Skeletal muscle tissue (tissue), 3 donors: ENCODE measurements at regions not wholly inside any gene's neighbourhood (a gene's known extent, or its start where the extent isn't known, plus 50 kb on each side); places are given as distances from the start of the nearest gene placed in this dataset.

Experiments
- H3K27ac ChIP-seq: one replicate; pipeline ENCODE4 v1.7.0; 2013; ENCODE audit warnings: mild to moderate bottlenecking, low read depth, low read length, inconsistent platforms
- H3K27me3 ChIP-seq, 3 donors: one replicate each; pipeline ENCODE4 v1.7.0; 2013; ENCODE audit warnings: low read length in 3 of 3; ENCODE audit not compliant: control insufficient read depth in 3 of 3, insufficient read depth in 3 of 3
- H3K36me3 ChIP-seq, 3 donors: one replicate each; pipeline ENCODE4 v1.7.0; 2013; ENCODE audit warnings: low read length in 3 of 3; ENCODE audit not compliant: control insufficient read depth in 3 of 3, insufficient read depth in 3 of 3
- H3K4me1 ChIP-seq, 3 donors: one replicate each; pipeline ENCODE4 v1.7.0; 2013; ENCODE audit warnings: low read length in 3 of 3, mild to moderate bottlenecking in 3 of 3; ENCODE audit not compliant: control insufficient read depth in 3 of 3, insufficient read depth in 3 of 3
- H3K4me3 ChIP-seq, 3 donors: one replicate each; pipeline ENCODE4 v1.7.0; 2013; ENCODE audit warnings: low read length in 3 of 3
- H3K9ac ChIP-seq, 3 donors: one replicate each; pipeline ENCODE4 v1.7.0; 2013; ENCODE audit warnings: low read length in 3 of 3, mild to moderate bottlenecking in 3 of 3, moderate library complexity in 2 of 3, low read depth in 1 of 3
- H3K9me3 ChIP-seq, 3 donors: one replicate each; pipeline ENCODE4 v1.7.0; 2013; ENCODE audit warnings: low read length in 3 of 3; ENCODE audit not compliant: control insufficient read depth in 3 of 3
- donor health status: Osteomylitis.

GRCh38 chr1:106181866-106182265, 874.6 kb upstream of the PRMT6 start:
- no peaks in the 10 kb centered on the region for H3K9me3 ChIP-seq
- H3K9ac ChIP-seq = no peak overlapping the region
- H3K27me3 ChIP-seq = no peaks in the 10 kb centered on the region
- H3K27ac ChIP-seq = no peak overlapping the region
- no peaks in the 10 kb centered on the region for H3K4me1 ChIP-seq
- no peak overlapping the region for H3K4me3 ChIP-seq
- H3K36me3 ChIP-seq = no peaks in the 10 kb centered on the region

DNA sequence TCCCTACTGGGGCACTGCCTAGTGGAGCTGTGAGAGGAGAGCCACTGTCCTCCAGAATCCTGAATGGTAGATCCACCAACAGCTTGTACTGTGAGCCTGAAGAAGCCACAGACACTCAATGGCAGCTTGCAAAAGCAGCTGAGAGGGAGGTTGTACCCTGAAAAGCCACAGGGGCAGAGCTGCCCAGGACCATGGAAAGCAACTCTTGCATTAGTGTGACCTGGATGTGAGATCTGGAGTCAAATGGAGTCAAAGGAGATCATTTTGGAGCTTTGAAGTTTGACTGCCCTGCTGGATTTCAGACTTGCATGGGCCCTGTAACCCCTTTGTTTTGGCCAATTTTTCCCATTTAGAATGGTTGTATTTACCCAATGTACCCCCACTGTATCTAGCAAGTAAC, 871.4 kb upstream of the PRMT6 start:
- peaks cover 0 to 3% (median 0%) of the 10 kb centered on the region in 3 donors for H3K9me3 ChIP-seq
- no peaks in the 10 kb centered on the region for H3K36me3 ChIP-seq
- no peak overlapping the region for H3K9ac ChIP-seq
- no peaks in the 10 kb centered on the region for H3K4me1 ChIP-seq
- H3K27ac ChIP-seq = no peak overlapping the region
- no peak overlapping the region for H3K4me3 ChIP-seq
- no peaks in the 10 kb centered on the region for H3K27me3 ChIP-seq

- H3K36me3 ChIP-seq = no peaks in the 10 kb centered on the region
- peaks cover 0 to 5% (median 2%) of the 10 kb centered on the region in 3 donors for H3K9me3 ChIP-seq
- no peaks in the 10 kb centered on the region for H3K27me3 ChIP-seq
- no peak overlapping the region for H3K9ac ChIP-seq
- H3K4me1 ChIP-seq = no peaks in the 10 kb centered on the region
- H3K4me3 ChIP-seq = no peak overlapping the region
- no peak overlapping the region for H3K27ac ChIP-seq
Observed at GRCh38 chr1:106189780-106190179, 866.7 kb upstream of the PRMT6 start.

DNA sequence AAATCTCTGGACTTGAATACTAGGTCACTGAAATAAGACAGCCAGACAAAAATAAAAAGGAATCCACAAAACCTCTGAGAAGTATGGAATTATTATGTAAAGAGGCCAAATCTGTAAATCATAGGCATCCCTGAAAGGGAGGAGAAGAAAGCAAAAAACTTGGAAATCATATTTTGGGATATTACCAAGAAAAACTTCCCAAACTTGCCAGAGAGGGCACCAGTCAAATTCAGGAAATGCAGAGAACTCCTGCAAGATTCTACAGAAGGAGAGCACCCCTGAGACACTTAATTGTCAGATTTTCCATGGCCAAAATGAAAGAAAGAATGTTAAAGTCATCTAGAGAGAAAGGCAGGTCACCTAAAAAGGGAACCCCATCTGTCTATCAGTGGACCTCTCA, 862.3 kb upstream of the PRMT6 start:
- Histone ChIP-seq H3K9ac (no peak overlapping the region), H3K9me3 (peaks cover 0 to 5% (median 2%) of the 10 kb centered on the region in 3 donors), H3K36me3 (no peaks in the 10 kb centered on the region), H3K4me3 (no peak overlapping the region), H3K4me1 (no peaks in the 10 kb centered on the region), H3K27me3 (no peaks in the 10 kb centered on the region), H3K27ac (no peak overlapping the region)

DNA sequence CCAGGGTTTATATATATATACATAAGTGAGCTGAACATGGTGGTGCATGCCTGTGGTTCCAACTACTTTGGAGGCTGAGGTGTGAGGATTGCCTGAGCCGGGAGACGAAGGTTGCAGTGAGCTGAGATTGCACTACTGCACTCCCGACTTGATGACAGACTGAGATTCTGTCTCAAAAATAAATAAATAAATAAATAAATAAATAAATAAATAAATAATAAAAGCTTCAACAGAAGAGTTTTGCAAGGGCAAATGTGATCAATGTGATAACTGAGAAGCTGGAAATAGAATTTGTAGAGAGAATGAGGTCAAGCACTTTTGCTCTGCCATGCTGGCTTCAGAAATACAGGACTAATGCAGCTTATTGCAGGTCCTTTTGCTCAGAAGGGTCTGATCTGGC, 855.8 kb upstream of the PRMT6 start:
- Histone ChIP-seq H3K4me3 (no peak overlapping the region), H3K9ac (no peak overlapping the region), H3K36me3 (no peaks in the 10 kb centered on the region), H3K4me1 (no peaks in the 10 kb centered on the region), H3K27ac (no peak overlapping the region), H3K27me3 (no peaks in the 10 kb centered on the region), H3K9me3 (peaks cover 0 to 5% (median 0%) of the 10 kb centered on the region in 3 donors)

DNA sequence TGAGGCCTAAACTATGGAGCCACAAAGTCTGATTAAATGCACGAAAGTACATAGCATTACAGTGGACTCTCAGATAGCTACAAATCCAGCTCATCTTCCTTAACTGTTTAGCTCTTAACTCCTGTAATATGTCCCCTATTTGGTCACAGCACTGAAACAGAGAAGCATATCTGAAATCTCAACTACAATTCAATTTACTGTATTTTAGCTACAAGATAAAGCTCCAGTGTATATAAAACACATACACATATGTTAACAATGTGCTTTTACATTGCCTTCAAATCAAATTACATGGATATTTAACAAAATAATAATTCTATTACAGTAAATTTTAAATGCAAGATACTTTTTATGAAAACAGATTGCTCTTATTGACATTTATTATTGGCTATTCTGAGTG, 849.3 kb upstream of the PRMT6 start:
- no peak overlapping the region for H3K27ac ChIP-seq
- H3K4me1 ChIP-seq = no peaks in the 10 kb centered on the region
- H3K36me3 ChIP-seq = no peaks in the 10 kb centered on the region
- no peak overlapping the region for H3K9ac ChIP-seq
- no peak overlapping the region for H3K4me3 ChIP-seq
- no peaks in the 10 kb centered on the region for H3K9me3 ChIP-seq
- H3K27me3 ChIP-seq = no peaks in the 10 kb centered on the region

DNA sequence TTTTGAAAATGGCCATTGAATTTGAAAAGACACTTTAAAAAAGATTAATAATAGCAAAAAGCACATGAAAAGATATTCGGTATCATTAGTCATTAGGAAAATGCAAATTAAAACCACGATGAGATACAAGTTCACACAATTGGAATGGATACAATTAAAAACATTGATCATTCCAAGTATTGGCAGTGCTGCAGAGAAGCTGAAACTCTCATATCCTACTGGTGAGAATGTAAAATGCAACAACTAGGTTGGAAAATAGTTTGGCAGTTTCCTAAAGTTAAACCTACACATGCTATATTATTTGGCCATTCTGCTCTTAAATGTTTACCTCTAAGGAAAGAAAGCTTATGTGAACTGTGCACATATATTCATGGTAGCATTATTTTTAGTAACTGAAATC, 838.7 kb upstream of the PRMT6 start:
- no peak overlapping the region for H3K27ac ChIP-seq
- H3K27me3 ChIP-seq = no peaks in the 10 kb centered on the region
- no peaks in the 10 kb centered on the region for H3K36me3 ChIP-seq
- no peaks in the 10 kb centered on the region for H3K4me1 ChIP-seq
- no peak overlapping the region for H3K9ac ChIP-seq
- H3K9me3 ChIP-seq = no peaks in the 10 kb centered on the region
- H3K4me3 ChIP-seq = no peak overlapping the region

DNA sequence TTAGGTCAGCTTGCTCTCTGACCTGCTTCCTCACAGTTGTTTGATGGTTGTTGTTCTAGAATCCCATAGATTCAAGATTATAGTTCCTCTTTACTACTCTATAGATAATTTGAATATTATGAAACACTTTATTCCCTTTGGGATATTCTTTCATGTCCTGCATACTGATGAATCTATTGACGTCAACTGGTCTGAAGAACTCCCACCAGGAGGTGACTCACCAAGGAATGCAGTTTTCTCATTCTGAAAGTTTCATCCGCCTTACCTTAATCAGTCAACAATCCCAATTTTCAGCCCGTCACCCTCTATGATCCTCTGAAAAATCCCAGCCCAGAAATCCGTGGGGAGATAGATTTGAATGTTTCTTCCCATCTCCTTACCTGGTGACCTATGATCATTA, 834.1 kb upstream of the PRMT6 start:
- Histone ChIP-seq H3K27me3 (no peaks in the 10 kb centered on the region), H3K9ac (no peak overlapping the region), H3K27ac (no peak overlapping the region), H3K4me1 (no peaks in the 10 kb centered on the region), H3K4me3 (no peak overlapping the region), H3K9me3 (no peaks in the 10 kb centered on the region), H3K36me3 (no peaks in the 10 kb centered on the region)

GRCh38 chr1:106223213-106223612, 833.3 kb upstream of the PRMT6 start:
- Histone ChIP-seq H3K27me3 (no peaks in the 10 kb centered on the region), H3K27ac (no peak overlapping the region), H3K9ac (no peak overlapping the region), H3K36me3 (no peaks in the 10 kb centered on the region), H3K4me1 (no peaks in the 10 kb centered on the region), H3K4me3 (no peak overlapping the region), H3K9me3 (no peaks in the 10 kb centered on the region)

DNA sequence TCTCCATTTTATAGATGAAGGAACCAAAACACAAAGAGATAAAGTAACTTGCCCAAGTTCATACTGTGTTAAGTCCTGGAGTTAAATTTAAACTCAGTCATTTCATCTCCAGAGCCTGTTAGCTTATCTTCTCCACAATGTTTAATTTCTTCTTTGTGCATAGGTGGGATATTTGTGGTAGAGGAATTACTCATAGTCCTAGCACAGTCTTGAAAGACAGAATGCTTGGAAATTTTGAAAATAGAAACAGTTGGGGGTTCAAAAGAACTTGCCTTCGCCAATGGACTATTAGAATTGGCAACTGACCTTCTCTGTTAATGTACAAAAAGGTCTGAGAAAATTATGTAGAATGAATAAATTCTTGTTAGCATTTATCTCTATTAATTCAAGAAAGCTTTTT, 832.0 kb upstream of the PRMT6 start:
- Histone ChIP-seq H3K27me3 (no peaks in the 10 kb centered on the region), H3K9ac (no peak overlapping the region), H3K27ac (no peak overlapping the region), H3K9me3 (no peaks in the 10 kb centered on the region), H3K4me1 (no peaks in the 10 kb centered on the region), H3K36me3 (no peaks in the 10 kb centered on the region), H3K4me3 (no peak overlapping the region)

- Histone ChIP-seq H3K36me3 (no peaks in the 10 kb centered on the region), H3K4me1 (no peaks in the 10 kb centered on the region), H3K9me3 (no peaks in the 10 kb centered on the region), H3K4me3 (no peak overlapping the region), H3K27ac (no peak overlapping the region), H3K9ac (no peak overlapping the region), H3K27me3 (no peaks in the 10 kb centered on the region)
Observed at GRCh38 chr1:106225403-106225802, 831.1 kb upstream of the PRMT6 start.
